GM19468 (cell line): ENCODE measurements at regions not wholly inside any gene's neighbourhood (a gene's known extent, or its start where the extent isn't known, plus 50 kb on each side); places are given as distances from the start of the nearest gene placed in this dataset.

ENCODE experiments used
- ATAC-seq: cut with Tn5 transposase; IDR thresholded peaks from one replicate; pipeline ENCODE4 v1.9.1; 2021; ENCODE audit warnings: mild to moderate bottlenecking, moderate library complexity, moderate number of reproducible peaks; ENCODE audit not compliant: unreplicated experiment; ENCODE audit errors: extremely low read depth

DNA sequence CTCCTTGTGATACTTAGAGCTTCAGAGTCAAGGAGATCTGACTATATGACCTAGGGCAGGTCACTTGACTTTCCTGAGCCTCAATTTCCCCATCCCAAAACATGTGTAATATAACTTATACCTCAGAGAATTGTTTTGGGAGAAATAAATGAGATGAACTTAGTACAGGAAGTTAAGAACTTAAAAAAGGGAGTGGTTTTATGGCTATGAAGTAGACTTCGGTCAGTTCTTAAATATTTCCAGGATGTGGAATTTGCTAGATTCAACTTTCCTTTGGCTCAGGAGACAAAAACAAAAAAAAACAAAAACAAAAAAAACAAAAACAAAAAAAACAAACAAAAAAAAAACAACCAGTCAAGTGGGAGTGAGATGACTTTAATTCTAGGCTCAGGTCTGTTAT lies 116.7 kb downstream of the EDEM1 start:
- ATAC-seq = no peak

- peak; percentile 61 for ATAC-seq
Measured at GRCh38 chr3:5304789-5305683, 117.5 kb downstream of the EDEM1 start.

DNA sequence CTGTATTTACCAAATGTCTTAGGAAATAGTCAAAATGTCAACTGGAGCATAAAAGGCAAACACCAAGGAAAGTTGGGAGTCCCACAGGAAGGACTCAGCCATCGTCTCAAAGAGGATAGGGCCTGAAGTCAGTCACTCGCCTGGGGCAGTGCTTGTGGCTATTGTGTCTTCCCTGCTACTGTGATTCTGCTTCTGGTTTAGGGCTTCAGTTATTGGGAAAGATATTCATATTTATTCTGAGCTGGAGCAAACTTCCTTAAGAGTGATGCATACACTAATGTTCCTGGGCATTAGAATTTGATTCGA lies 118.1 kb downstream of the EDEM1 start:
- no peak for ATAC-seq

- ATAC-seq = no peak
Measured at GRCh38 chr3:5309171-5309570, 121.7 kb downstream of the EDEM1 start.

- no peak for ATAC-seq
Measured at GRCh38 chr3:5309602-5310001, 122.1 kb downstream of the EDEM1 start.

GRCh38 chr3:5310509-5310908 lies 123.0 kb downstream of the EDEM1 start:
- no peak for ATAC-seq

GRCh38 chr3:5312290-5312689 lies 124.8 kb downstream of the EDEM1 start:
- no peak for ATAC-seq

DNA sequence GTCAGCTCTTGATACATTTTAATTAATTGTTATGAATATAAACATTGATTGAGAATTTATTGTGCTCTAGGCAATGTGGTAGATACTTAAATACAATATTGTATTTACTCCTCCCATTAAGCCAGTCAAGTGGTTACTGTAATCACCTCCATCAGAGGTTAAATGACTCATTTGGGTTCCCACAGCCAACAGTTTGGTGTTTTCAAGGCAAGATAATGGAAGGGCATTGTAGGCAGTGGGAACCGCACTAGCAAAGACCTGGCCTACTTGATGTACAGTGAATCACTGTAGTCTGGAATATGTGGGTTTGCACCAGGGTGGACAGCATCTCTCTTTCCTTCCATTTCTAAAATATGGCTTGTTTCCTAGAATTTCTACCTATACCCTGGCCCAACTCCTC lies 127.4 kb downstream of the EDEM1 start:
- ATAC-seq = no peak

GRCh38 chr3:5317557-5317956 lies 130.1 kb downstream of the EDEM1 start:
- no peak for ATAC-seq

DNA sequence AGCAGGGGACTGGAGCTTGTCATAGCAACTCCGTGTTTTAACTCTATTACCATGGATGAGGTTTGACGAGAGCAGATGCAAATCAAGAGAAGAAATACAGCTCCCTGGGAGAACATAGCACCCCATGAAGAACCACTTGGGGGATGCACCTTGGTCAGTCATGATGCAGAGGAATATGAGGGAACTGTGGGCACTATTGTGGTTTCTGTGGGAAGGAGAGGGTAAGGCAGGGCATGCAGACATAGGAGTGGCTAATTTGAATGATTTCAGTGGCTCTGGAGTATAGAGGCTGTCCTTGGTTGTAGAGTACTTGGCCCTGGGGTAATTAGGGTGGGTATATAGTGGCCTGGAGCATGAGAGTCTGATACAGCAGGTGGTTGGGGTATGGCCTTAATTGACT lies 131.9 kb downstream of the EDEM1 start:
- ATAC-seq = no peak

DNA sequence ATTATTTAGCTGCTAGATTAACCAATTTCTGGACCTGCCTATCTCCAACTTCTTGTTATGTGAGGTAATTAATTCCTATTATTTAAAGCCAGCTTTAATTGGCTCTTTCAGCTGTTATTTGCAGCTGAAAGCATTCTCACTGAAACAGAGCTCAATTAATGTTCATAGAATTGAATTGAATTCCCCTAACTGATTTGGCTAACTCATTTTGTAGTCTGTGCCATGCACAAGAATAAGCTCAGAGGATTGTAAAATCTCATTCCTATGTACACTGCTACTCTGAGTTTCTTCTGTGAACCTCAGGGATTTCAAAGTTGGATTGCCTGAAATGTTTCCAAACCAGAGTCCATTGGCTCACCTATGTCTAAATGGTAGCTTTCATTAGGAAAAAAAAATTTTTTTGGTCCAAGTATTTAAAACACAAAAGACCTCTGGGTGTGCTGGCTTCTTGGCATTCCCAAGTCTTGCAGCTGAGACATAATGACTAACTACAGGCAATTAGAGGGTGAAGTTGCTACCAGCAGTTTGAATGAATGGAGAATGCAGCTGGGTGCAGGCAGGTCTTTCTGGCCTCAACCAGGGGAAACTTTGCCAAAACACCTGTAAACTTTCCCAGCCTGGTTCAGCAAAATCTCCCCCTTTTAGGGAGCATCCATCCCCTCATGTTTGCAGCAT lies 134.3 kb downstream of the EDEM1 start:
- ATAC-seq = no peak

GRCh38 chr3:5324780-5325179 lies 137.3 kb downstream of the EDEM1 start:
- no peak for ATAC-seq

DNA sequence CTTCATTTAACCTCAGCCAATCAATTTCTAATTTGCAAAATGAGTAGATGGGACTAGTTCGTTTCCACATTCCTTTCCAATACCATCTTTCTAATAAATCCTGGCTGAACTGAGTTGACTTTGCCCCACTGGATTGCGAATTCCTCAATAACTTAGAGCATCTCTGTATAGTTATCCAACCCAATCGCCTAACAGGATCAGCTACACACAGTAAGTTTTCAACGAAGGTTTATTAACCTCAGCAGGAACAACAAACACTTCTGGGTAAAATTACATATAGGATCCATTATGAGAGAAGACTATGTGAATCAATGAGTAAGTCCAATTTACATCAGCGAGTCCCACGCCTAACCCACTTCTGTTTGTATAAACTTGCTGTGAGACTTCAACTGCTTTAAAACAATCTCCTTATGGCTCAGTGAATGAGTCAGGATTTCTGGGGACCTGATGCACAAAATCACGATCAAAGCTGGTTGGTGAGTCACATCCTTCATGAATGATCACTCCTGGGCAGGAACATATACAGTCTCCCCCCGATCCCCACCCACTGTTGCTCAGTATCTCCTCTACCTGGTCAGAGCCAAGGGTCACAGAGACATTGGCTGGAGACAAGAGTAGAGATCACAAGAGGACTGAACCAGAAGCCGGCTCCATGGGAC lies 142.8 kb downstream of the EDEM1 start:
- no peak for ATAC-seq

- no peak for ATAC-seq
Measured at GRCh38 chr3:5331567-5332269, 144.2 kb downstream of the EDEM1 start.

DNA sequence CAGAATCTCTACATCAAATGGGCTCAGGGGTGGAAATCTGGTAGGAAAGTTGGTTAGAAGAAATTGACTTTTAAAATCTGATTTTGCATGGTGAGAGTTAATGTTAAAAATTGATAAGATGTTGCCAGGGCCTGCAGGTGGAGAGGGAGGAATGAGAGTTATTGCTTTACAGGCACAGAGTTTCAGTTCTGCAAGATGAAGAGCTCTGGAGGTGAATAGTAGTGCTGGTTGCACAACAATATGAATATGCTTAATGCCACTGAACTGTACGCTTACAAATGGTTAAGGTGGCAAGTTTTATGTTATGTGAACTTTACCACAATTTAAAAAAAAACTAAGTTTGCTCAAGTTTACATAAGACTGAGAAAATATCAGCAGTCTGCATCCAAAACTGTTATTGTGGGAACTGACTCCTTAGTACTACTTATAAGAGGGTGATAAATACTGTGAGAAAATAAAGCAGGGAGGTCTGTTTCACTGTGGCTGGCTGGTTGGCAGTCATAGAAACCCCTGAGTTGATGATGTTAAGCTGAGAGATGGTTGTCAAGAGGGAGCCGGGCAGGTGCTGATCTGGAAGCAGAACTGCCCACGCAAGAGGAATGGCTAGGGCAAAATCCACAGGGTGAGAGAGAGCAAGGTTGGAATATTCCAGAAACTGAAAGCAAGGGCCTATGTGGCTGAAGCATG lies 144.9 kb downstream of the EDEM1 start:
- ATAC-seq = no peak

GRCh38 chr3:5339967-5340535 lies 152.5 kb downstream of the EDEM1 start:
- no peak for ATAC-seq

DNA sequence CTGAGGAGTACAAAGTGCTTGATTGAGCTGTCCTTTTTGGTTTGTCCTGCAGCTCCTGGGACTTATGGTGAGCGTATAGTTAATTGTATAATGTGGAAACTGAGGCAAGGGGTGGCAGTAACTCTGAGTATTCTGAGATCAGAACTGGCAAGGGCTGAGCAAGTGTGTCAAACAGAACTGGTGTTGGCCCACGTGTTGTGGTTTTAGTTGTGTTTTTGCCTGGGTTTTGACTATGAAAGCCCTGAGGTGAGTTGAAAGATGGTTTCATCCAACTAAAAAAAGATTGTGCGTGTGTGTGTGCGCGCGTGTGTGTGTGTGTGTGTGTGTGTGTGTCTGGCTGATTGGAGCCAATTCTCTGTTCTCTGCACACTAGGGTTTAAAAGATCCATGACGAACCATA lies 154.1 kb downstream of the EDEM1 start:
- no peak for ATAC-seq

DNA sequence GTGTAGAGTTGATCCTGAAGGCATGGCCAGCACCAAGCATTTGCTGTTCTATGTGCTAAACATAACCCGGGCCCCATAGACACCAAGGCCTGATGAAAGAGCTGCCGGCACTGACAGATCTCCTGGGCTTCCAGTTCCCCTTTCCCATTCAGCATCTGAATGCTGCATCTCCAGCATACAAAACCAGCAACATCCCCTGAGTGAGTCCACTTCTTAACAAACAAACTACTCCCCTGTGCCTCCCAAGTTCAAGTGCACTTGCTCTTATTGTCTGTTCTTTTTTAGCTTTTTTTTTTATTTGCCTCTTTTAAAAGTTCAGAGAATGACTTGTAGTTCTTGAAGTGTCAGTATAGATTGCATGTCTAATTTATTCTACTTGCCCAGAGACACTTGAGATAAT lies 156.0 kb downstream of the EDEM1 start:
- ATAC-seq = no peak

DNA sequence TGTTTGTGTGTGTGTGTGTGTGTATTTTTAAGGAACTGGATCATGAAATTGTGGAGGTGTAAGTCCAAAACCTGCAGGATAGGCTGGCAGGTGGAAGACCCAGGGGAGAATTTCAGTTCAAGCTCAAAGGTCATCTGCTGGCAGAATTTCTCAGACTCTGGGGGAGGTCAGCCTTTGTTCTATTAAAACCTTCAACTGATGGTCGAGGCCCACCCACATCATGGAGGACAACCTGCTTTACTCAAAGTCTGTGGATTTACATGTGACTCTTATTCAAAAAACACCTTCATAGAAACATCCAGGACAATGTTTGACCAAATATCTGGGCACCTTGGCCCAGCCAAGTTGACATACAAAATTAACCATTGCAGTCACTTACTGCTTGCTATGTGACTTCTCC lies 157.2 kb downstream of the EDEM1 start:
- ATAC-seq = no peak

DNA sequence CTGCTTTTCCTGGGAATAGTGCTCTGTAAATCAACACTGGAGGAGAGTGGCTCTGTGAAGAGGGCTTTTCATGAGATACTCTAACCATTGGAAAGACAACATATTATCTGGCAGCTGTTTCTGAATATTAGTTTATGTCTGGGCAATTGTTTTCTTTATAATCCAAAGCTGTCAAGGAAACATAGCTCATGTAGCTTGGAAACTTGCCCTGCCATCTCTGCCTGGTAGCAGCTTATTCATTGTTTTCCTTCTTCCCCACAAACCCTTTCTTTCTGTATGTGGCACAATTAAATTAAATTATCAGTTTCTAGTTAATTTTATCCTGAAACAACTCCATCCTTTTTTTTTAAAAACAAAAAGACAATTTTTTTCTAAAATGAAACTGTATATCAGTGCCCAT lies 160.0 kb downstream of the EDEM1 start:
- no peak for ATAC-seq
